WI38 (cell line): ENCODE measurements at regions not wholly inside any gene's neighbourhood (a gene's known extent, or its start where the extent isn't known, plus 50 kb on each side); places are given as distances from the start of the nearest gene placed in this dataset.

Experiments
- H3K4me3 ChIP-seq: 2 replicates; pipeline ENCODE4 v1.5.1; 2011; ENCODE audit warnings: low read depth, mild to moderate bottlenecking, control low read depth, low read length
- TF ChIP-seq, protein P1 (sequence below): IDR thresholded peaks from 2 replicates; pipeline ENCODE4 v1.5.1; 2012; ENCODE audit warnings: low read depth, mild to moderate bottlenecking, control low read depth, low read length

DNA sequence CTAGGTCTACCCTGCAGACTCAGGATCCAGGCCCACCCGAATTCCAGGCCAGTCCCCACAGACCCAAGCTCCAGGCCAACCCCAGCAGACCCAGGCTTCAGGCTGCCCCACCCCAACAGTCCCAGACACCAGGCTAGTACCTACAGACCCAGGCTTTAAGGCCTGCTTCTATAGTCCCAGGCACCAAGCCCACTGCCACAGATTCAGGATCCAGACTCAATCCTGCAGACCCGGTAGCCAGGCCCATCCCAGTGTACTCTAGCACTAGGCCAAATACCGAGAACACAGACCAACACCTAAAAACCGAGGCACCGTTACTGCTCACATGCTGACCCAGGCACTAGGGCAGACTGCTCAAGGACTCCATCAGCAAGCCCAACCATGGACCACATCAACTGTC lies 862.3 kb downstream of the UQCRFS1 start:
- no peak overlapping the region for H3K4me3 ChIP-seq
- TF ChIP-seq, protein P1, sequence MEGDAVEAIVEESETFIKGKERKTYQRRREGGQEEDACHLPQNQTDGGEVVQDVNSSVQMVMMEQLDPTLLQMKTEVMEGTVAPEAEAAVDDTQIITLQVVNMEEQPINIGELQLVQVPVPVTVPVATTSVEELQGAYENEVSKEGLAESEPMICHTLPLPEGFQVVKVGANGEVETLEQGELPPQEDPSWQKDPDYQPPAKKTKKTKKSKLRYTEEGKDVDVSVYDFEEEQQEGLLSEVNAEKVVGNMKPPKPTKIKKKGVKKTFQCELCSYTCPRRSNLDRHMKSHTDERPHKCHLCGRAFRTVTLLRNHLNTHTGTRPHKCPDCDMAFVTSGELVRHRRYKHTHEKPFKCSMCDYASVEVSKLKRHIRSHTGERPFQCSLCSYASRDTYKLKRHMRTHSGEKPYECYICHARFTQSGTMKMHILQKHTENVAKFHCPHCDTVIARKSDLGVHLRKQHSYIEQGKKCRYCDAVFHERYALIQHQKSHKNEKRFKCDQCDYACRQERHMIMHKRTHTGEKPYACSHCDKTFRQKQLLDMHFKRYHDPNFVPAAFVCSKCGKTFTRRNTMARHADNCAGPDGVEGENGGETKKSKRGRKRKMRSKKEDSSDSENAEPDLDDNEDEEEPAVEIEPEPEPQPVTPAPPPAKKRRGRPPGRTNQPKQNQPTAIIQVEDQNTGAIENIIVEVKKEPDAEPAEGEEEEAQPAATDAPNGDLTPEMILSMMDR, result no peak

DNA sequence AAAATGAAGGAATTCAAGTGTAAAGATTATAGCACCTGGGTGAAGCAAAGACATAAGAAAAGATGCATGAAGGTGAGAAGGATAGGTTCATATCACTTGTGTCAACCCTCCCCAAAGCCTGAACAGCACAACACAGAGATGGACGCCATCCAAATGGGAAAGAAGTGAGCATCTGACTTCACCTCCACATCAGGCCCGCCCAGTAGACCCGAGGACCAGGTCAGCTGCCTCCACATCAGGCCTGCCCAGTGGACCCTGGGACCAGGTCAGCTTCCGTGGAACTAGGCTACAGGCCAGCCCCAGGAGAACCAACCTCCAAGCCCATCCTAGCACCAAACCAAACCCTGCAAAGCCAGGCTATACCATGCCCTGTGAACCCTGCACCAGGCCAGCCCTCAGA lies 862.9 kb downstream of the UQCRFS1 start:
- TF ChIP-seq, protein P1, result no peak
- no peak overlapping the region for H3K4me3 ChIP-seq

DNA sequence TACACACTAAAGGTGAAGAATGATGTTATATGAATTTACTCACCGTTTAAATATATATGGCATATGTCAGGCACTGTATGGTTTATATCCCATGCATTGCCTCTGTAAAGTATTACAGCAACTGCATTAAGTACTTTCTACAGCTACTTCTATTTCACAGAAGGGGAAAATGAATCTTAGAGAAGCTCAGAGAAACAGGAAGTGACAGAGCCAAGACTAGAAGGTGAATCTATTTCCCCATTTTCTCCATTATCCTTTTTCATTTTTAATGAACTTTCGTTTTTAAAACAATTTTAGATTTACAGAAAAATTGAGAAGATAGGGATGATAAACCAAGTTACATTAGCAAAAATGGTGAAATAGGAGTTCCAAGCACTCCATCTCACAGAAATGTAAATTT lies 863.3 kb downstream of the UQCRFS1 start:
- H3K4me3 ChIP-seq, result no peak overlapping the region
- TF ChIP-seq, protein P1, result no peak

DNA sequence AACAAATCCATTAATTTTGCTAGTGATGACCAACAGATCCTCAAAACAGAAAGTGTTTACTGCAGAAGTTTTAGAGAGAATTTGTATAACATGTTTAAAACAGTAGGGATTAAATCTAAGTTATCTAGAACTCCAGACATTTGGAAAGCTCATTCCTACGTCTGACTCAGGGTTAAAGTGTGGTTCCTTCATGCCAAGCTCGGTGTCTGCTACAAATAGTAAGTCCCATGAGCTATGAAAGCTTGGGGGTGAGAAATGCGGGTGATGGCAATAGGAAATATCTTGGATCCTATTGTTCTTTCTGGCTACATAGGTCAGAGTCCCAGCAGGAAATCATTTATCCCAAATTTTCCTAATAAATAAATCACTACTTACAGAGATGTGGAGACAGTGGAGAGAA lies 867.1 kb downstream of the UQCRFS1 start:
- no peak overlapping the region for H3K4me3 ChIP-seq
- TF ChIP-seq, protein P1, result no peak

DNA sequence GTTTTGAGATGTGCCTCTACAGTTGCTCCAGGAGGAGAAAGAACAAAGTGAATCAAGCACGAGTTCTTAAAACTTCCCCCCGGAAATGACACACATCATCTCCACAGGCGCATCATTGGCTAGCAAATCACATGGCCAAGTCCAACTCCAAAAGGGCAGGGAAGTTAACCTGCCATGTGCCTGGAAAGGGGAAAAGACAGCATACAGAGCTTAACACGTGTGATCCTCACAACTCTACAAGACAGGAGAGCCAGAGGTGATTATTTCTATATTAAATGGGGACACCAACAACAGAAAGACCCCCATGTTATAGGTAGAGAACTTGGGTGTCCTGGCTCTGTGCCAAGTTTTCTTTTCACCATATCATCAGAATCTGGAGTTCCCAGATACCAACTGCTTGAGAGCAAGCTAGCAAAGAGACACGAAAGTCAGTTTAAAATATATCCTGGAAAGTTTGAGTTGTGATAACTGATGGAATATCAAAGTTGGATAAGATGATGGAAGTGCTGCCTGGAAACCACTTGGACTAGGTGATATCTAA lies 871.1 kb downstream of the UQCRFS1 start:
- no peak overlapping the region for H3K4me3 ChIP-seq
- TF ChIP-seq, protein P1, result no peak

DNA sequence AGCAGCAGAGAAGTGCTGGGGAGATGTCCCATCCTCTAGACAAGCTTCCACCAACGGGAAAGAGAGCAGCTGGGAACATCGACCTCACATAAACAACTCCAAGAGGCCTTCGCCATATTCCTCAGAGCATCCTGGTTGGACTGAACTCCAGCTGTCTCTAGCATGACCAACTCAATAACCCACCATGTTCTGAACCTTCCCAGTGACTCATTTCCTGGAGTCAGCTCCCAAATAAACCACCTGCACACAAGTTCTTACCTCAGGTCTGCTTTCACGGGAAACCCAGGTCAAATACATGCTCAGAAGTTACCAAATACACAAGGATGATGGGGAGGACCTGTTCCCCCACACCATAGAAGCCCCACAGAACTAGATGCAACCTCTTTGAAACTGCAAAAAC lies 878.5 kb downstream of the UQCRFS1 start:
- no peak overlapping the region for H3K4me3 ChIP-seq
- TF ChIP-seq, protein P1, result no peak

DNA sequence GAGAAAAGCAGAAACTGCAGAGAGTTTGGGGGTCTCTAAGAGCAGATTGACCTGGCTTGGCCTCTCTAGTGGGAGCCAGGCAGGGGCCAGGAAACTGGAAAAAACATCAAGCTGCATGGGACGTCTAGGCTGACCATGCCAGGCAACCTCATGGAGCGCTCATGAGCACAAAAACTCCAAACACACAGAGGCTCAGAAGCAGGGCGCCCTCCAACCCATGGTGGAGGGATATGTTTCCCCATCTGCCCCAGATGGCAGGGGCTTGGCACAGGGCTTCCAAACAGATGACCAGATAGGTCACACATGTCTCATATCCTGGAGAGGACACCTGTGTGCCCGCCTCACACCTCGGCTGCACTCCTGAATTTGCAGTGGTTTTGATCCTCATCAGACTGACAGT lies 879.0 kb downstream of the UQCRFS1 start:
- no peak overlapping the region for H3K4me3 ChIP-seq
- TF ChIP-seq, protein P1, result no peak
